GM12865 (cell line): ENCODE measurements at regions not wholly inside any gene's neighbourhood (a gene's known extent, or its start where the extent isn't known, plus 50 kb on each side); places are given as distances from the start of the nearest gene placed in this dataset.

ENCODE experiments used
- DNase-seq: peaks from one replicate; pipeline ENCODE4 v3.0.0; 2010; ENCODE audit warnings: low read depth
- H3K4me3 ChIP-seq: 2 replicates; pipeline ENCODE4 v1.5.1; 2011; ENCODE audit warnings: mild to moderate bottlenecking, low read depth, low read length, control low read depth
- CTCF ChIP-seq: IDR thresholded peaks from 2 replicates; pipeline ENCODE4 v1.5.1; 2011; ENCODE audit warnings: low read length, control low read depth, low read depth, inconsistent platforms; ENCODE audit not compliant: insufficient read depth; ENCODE audit errors: missing control alignments

- no peak for DNase-seq
- TF ChIP-seq CTCF: no peak
- H3K4me3 ChIP-seq: no peak overlapping the region
Measured at GRCh38 chr2:58502931-58503330, 261.8 kb upstream of the FANCL start.

- H3K4me3 ChIP-seq: no peak overlapping the region
- no peak for DNase-seq
- TF ChIP-seq CTCF: no peak
Measured at GRCh38 chr2:58501371-58502160, 260.4 kb upstream of the FANCL start.

- no peak for DNase-seq
- no peak for TF ChIP-seq CTCF
- no peak overlapping the region for H3K4me3 ChIP-seq
Measured at GRCh38 chr2:58497168-58497567, 256.0 kb upstream of the FANCL start.

GRCh38 chr2:58495806-58496205, 254.7 kb upstream of the FANCL start:
- TF ChIP-seq CTCF: no peak
- H3K4me3 ChIP-seq: no peak overlapping the region
- no peak for DNase-seq

- TF ChIP-seq CTCF: no peak
- no peak overlapping the region for H3K4me3 ChIP-seq
- no peak for DNase-seq
Measured at GRCh38 chr2:58494071-58494501, 253.0 kb upstream of the FANCL start.

- DNase-seq: no peak
- no peak for TF ChIP-seq CTCF
- no peak overlapping the region for H3K4me3 ChIP-seq
Measured at GRCh38 chr2:58484629-58485028, 243.5 kb upstream of the FANCL start.

- no peak for DNase-seq
- no peak for TF ChIP-seq CTCF
- H3K4me3 ChIP-seq: no peak overlapping the region
Measured at GRCh38 chr2:58484221-58484620, 243.1 kb upstream of the FANCL start.
